ENCODE measurements at regions not wholly inside any gene's neighbourhood (a gene's known extent, or its start where the extent isn't known, plus 50 kb on each side); places are given as distances from the start of the nearest gene placed in this dataset.
"Not testable (repeated sequence)": the region's sequence is repeated elsewhere in the genome, so short reads cannot be mapped to it uniquely, and the experiment has no call there.

- TF ChIP-seq EZH2 (IDR thresholded peaks at IDR 0.05; ENCODE audit: insufficient read depth, low read length) = not testable (repeated sequence)
- TF ChIP-seq, protein P1, sequence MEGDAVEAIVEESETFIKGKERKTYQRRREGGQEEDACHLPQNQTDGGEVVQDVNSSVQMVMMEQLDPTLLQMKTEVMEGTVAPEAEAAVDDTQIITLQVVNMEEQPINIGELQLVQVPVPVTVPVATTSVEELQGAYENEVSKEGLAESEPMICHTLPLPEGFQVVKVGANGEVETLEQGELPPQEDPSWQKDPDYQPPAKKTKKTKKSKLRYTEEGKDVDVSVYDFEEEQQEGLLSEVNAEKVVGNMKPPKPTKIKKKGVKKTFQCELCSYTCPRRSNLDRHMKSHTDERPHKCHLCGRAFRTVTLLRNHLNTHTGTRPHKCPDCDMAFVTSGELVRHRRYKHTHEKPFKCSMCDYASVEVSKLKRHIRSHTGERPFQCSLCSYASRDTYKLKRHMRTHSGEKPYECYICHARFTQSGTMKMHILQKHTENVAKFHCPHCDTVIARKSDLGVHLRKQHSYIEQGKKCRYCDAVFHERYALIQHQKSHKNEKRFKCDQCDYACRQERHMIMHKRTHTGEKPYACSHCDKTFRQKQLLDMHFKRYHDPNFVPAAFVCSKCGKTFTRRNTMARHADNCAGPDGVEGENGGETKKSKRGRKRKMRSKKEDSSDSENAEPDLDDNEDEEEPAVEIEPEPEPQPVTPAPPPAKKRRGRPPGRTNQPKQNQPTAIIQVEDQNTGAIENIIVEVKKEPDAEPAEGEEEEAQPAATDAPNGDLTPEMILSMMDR (IDR thresholded peaks at IDR 0.05; ENCODE audit: insufficient read depth, low read depth, low read length) = not testable (repeated sequence)
Measured at GRCh38 chr1:157294387-157295145, 156.4 kb upstream of the ETV3 start.
